Mesenchymal stem cell (in vitro differentiated cells and primary cell): ENCODE measurements at regions not wholly inside any gene's neighbourhood (a gene's known extent, or its start where the extent isn't known, plus 50 kb on each side); places are given as distances from the start of the nearest gene placed in this dataset.
A peak's percentile ranks its signal among the peaks of the same experiment; 100 is the strongest.

Experiments
- DNase-seq: peaks from one replicate; pipeline ENCODE4 v3.0.0-alpha.2; 2013
- H2AFZ ChIP-seq: one replicate; pipeline ENCODE4 v1.6.1; 2013; ENCODE audit warnings: low read depth, mild to moderate bottlenecking, control low read depth, inconsistent platforms, low read length, moderate library complexity
- H2AK5ac ChIP-seq: 2 replicates; pipeline ENCODE4 v1.6.1; 2013; ENCODE audit warnings: low read length, moderate library complexity, mild to moderate bottlenecking, inconsistent platforms; ENCODE audit not compliant: severe bottlenecking
- H2BK120ac ChIP-seq: one replicate; pipeline ENCODE4 v1.6.1; 2013; ENCODE audit warnings: low read depth, mild to moderate bottlenecking, inconsistent platforms, low read length, moderate library complexity
- H2BK12ac ChIP-seq, 2 experiments: one replicate each; pipeline ENCODE4 v1.6.1; 2013; ENCODE audit warnings: inconsistent platforms in 2 of 2, low read length in 2 of 2, mild to moderate bottlenecking in 2 of 2, moderate library complexity in 2 of 2, control low read depth in 1 of 2
- H2BK15ac ChIP-seq: one replicate; pipeline ENCODE4 v1.6.1; 2013; ENCODE audit warnings: mild to moderate bottlenecking, low read depth, inconsistent platforms; ENCODE audit not compliant: poor library complexity, severe bottlenecking
- H2BK5ac ChIP-seq: 2 replicates; pipeline ENCODE4 v1.6.1; 2013; ENCODE audit warnings: low read depth, mild to moderate bottlenecking, low read length, control low read depth, inconsistent platforms; ENCODE audit not compliant: poor library complexity, severe bottlenecking
- H3K14ac ChIP-seq, 2 experiments: one replicate each; pipeline ENCODE4 v1.6.1; 2013; ENCODE audit warnings: inconsistent platforms in 2 of 2, low read length in 2 of 2, control low read depth in 1 of 2, mild to moderate bottlenecking in 1 of 2, moderate library complexity in 1 of 2
- H3K18ac ChIP-seq, 2 experiments: one replicate each; pipeline ENCODE4 v1.6.1; 2013; ENCODE audit warnings: inconsistent platforms in 2 of 2, low read length in 2 of 2, control low read depth in 1 of 2, low read depth in 1 of 2, mild to moderate bottlenecking in 1 of 2
- H3K23ac ChIP-seq, 2 experiments: one replicate each; pipeline ENCODE4 v1.6.1; 2013; ENCODE audit warnings: inconsistent platforms in 2 of 2, low read length in 2 of 2, mild to moderate bottlenecking in 2 of 2, moderate library complexity in 2 of 2, control low read depth in 1 of 2
- H3K27ac ChIP-seq: 2 replicates; pipeline ENCODE4 v1.5.1; 2013; ENCODE audit warnings: mild to moderate bottlenecking, moderate library complexity, low read length, control low read depth, inconsistent platforms; ENCODE audit not compliant: poor library complexity, severe bottlenecking
- H3K27me3 ChIP-seq, 2 experiments: 2 replicates each; pipeline versions ENCODE4 v1.6.1 to v1.7.0; 2013; ENCODE audit warnings: low read length in 2 of 2, mild to moderate bottlenecking in 2 of 2, moderate library complexity in 2 of 2, control low read depth in 1 of 2, inconsistent platforms in 1 of 2; ENCODE audit not compliant: control insufficient read depth in 1 of 2, insufficient read depth in 1 of 2
- H3K36me3 ChIP-seq, 2 experiments: 2 replicates each; pipeline versions ENCODE4 v1.6.1 to v1.7.0; 2013; ENCODE audit warnings: low read length in 2 of 2, control low read depth in 1 of 2, inconsistent platforms in 1 of 2, low read depth in 1 of 2, mild to moderate bottlenecking in 1 of 2; ENCODE audit not compliant: insufficient read depth in 2 of 2, control insufficient read depth in 1 of 2
- H3K4ac ChIP-seq, 2 experiments: one replicate each; pipeline ENCODE4 v1.6.1; 2013; ENCODE audit warnings: inconsistent platforms in 2 of 2, low read length in 2 of 2, mild to moderate bottlenecking in 2 of 2, moderate library complexity in 2 of 2, control low read depth in 1 of 2, low read depth in 1 of 2
- H3K4me1 ChIP-seq: 2 replicates; pipeline ENCODE4 v1.6.1; 2013; ENCODE audit warnings: low read depth, low read length, control low read depth; ENCODE audit not compliant: control insufficient read depth, insufficient read depth
- H3K4me2 ChIP-seq: 2 replicates; pipeline ENCODE4 v1.6.1; 2013; ENCODE audit warnings: low read length, mild to moderate bottlenecking, inconsistent platforms; ENCODE audit not compliant: poor library complexity, severe bottlenecking
- H3K4me3 ChIP-seq, 2 experiments: 2 replicates each; pipeline versions ENCODE4 v1.5.1 to v1.7.0; 2013; ENCODE audit warnings: low read length in 2 of 2, mild to moderate bottlenecking in 2 of 2, control low read depth in 1 of 2, low read depth in 1 of 2; ENCODE audit not compliant: insufficient read depth in 1 of 2
- H3K79me1 ChIP-seq: replicated peaks from 2 replicates; pipeline ENCODE4 v1.6.1; 2013; ENCODE audit warnings: mild to moderate bottlenecking, control low read depth, low read length, inconsistent platforms; ENCODE audit not compliant: poor library complexity, severe bottlenecking
- H3K9ac ChIP-seq: 2 replicates; pipeline ENCODE4 v1.7.0; 2013; ENCODE audit warnings: mild to moderate bottlenecking, low read length, moderate library complexity
- H3K9me3 ChIP-seq: 2 replicates; pipeline ENCODE4 v1.7.0; 2013; ENCODE audit warnings: mild to moderate bottlenecking, low read length; ENCODE audit not compliant: control insufficient read depth
- H4K8ac ChIP-seq: one replicate; pipeline ENCODE4 v1.6.1; 2013; ENCODE audit warnings: inconsistent platforms, mild to moderate bottlenecking, low read length, moderate library complexity
- H4K91ac ChIP-seq: one replicate; pipeline ENCODE4 v1.6.1; 2013; ENCODE audit warnings: mild to moderate bottlenecking, low read length, inconsistent platforms
- WGBS: methylation state at CpG from one replicate; pipeline ENCODE4 v1.1.7; 2013; ENCODE audit warnings: mixed read lengths; 5-methylcytosine and 5-hydroxymethylcytosine counted together

DNA sequence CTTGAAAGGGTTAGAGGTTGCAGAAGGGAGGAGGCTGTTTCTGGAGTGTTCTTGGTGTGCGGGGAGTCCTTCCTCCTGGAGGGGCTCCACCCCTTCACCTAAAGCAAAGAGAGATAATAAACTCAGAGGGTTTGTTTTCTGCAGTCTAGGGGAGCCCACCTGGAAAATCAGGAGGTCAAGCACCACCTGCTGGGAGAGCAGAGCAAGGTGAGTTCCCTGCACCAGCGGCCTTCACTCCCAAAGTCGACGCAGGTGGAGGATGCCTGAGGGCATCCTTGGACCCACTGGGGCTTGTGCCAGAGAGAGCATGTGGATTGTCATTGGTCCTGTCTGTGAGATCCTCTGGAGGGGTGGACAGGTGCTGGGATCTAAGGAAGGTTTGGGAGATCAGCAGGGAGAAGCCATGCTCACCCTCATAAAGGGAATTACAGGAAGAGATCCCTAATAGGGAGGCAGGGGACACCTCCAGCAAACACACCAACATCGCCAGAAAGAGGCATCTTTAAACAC is 116.7 kb downstream of the KCNF1 start:
- Histone ChIP-seq H3K36me3 (no peaks in the 10 kb centered on the region), H3K9ac (no peak overlapping the region), H4K91ac (no peak overlapping the region), H3K14ac (no peak overlapping the region), H3K79me1 (no peaks in the 10 kb centered on the region), H3K23ac (no peak overlapping the region), H2BK12ac (no peak overlapping the region), H2BK5ac (no peak overlapping the region), H3K4ac (no peak overlapping the region), H3K27ac (no peak overlapping the region), H2AFZ (no peak overlapping the region), H3K9me3 (peaks cover 7% of the 10 kb centered on the region), H2AK5ac (no peak overlapping the region), H3K18ac (no peak overlapping the region), H3K4me2 (no peak overlapping the region), H4K8ac (no peak overlapping the region), H3K4me1 (no peaks in the 10 kb centered on the region), H2BK120ac (no peak overlapping the region), H3K4me3 (no peak overlapping the region), H3K27me3 (peaks cover 9 to 24% of the 10 kb centered on the region in 2 experiments), H2BK15ac (no peak overlapping the region)
- WGBS = 88% methylated on average over 4 of the region's 5 CpGs
- no peak for DNase-seq

DNA sequence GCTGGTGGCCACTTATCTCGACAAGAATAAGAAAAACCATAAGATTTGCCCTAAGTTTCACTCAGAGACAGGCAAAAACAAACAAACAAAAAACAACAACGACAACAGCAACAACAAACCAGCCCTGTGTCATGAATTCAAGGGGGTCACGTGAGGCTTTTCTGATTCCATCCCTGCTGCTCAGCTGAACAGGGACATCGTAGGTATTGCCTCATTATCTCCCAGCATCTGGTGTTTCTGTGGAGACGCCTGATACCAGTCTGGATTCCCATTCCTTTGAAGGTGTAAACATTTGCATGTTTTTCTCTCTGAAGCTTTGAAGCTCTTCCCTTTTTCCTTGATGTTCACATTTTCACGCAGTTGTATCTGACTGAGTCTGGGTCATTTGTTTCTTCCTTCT is 117.4 kb downstream of the KCNF1 start:
- Histone ChIP-seq H3K36me3 (no peaks in the 10 kb centered on the region), H2BK12ac (no peak overlapping the region), H3K14ac (no peak overlapping the region), H3K9ac (no peak overlapping the region), H2BK5ac (no peak overlapping the region), H2BK15ac (no peak overlapping the region), H3K4me1 (no peaks in the 10 kb centered on the region), H3K4me2 (no peak overlapping the region), H3K18ac (no peak overlapping the region), H2AFZ (no peak overlapping the region), H3K4me3 (no peak overlapping the region), H3K27ac (no peak overlapping the region), H2BK120ac (no peak overlapping the region), H3K9me3 (peaks cover 12% of the 10 kb centered on the region), H4K91ac (no peak overlapping the region), H3K4ac (no peak overlapping the region), H3K23ac (no peak overlapping the region), H3K27me3 (peaks cover 9 to 24% of the 10 kb centered on the region in 2 experiments), H3K79me1 (no peaks in the 10 kb centered on the region), H2AK5ac (no peak overlapping the region), H4K8ac (no peak overlapping the region)
- peak; percentile 1 for DNase-seq
- 62% methylated on average over 6 of the region's 6 CpGs for WGBS

DNA sequence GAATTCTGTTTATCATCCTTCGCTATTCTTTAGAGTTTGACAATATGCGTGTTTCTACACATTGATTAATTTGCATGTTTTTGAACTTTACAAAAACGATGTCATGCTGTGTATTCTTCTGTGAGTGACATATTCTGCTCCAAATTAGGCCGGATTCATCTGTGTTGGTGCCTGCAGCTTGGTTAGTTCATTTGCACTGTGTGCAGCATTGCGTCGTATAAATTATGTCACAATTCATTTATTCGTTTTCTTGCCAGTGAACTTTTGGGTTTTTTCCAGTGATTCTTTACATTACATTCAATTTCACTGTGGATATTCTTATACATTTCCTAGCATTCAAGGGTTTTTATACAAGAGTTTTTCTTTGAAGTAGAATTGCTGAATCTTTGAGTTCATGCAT is 118.3 kb downstream of the KCNF1 start:
- Histone ChIP-seq H3K4me1 (no peaks in the 10 kb centered on the region), H2BK5ac (no peak overlapping the region), H3K79me1 (no peaks in the 10 kb centered on the region), H3K4me3 (no peak overlapping the region), H2AFZ (no peak overlapping the region), H4K91ac (no peak overlapping the region), H3K9me3 (peaks cover 12% of the 10 kb centered on the region), H3K4ac (no peak overlapping the region), H3K23ac (no peak overlapping the region), H2BK120ac (no peak overlapping the region), H2BK12ac (no peak overlapping the region), H3K18ac (no peak overlapping the region), H3K9ac (no peak overlapping the region), H3K27me3 (peaks cover 9 to 24% of the 10 kb centered on the region in 2 experiments), H2AK5ac (no peak overlapping the region), H3K4me2 (no peak overlapping the region), H2BK15ac (no peak overlapping the region), H3K27ac (no peak overlapping the region), H3K36me3 (no peaks in the 10 kb centered on the region), H4K8ac (no peak overlapping the region), H3K14ac (no peak overlapping the region)
- DNase-seq = no peak
- WGBS = 95% methylated on average over 6 of the region's 7 CpGs

DNA sequence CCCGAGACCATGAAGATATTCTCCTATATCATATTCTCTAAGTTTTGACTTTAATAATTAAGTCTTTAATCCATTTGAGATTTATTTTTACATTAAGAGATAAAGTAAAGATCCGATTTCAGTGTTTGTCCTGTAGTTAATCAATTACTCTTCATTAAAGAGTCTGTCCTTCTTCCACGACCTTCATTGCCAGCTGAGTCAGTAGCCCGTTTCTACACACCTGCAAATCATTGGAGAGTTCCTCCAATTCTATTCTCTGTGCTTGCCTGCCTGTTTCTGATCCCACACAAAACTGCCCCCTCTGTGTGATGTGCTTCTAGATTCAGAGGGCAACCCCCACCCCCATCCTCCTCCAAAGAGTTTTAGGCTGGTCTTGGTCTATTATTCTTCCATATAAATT is 119.2 kb downstream of the KCNF1 start:
- Histone ChIP-seq H3K18ac (no peak overlapping the region), H2BK5ac (no peak overlapping the region), H3K4me2 (no peak overlapping the region), H3K14ac (no peak overlapping the region), H3K9ac (no peak overlapping the region), H2AK5ac (no peak overlapping the region), H4K91ac (no peak overlapping the region), H2AFZ (no peak overlapping the region), H3K27ac (no peak overlapping the region), H2BK120ac (no peak overlapping the region), H4K8ac (no peak overlapping the region), H3K79me1 (no peaks in the 10 kb centered on the region), H3K4me3 (no peak overlapping the region), H3K23ac (no peak overlapping the region), H3K9me3 (peaks cover 12% of the 10 kb centered on the region), H2BK15ac (no peak overlapping the region), H3K4ac (no peak overlapping the region), H3K4me1 (no peaks in the 10 kb centered on the region), H2BK12ac (no peak overlapping the region), H3K36me3 (no peaks in the 10 kb centered on the region), H3K27me3 (peaks cover 9 to 24% of the 10 kb centered on the region in 2 experiments)
- WGBS = 56% methylated on average over 3 of the region's 4 CpGs
- no peak for DNase-seq
